Kidney (tissue), 13 donors: ENCODE measurements at regions not wholly inside any gene's neighbourhood (a gene's known extent, or its start where the extent isn't known, plus 50 kb on each side); places are given as distances from the start of the nearest gene placed in this dataset.
A peak's percentile ranks its signal among the peaks of the same experiment; 100 is the strongest.

Experiments
- DNase-seq, 5 donors: peaks; one replicate each; pipeline ENCODE4 v3.0.0-alpha.2; 2013 to 2020
- FAIRE-seq: peaks from 2 replicates; lab custom pipeline; 2012; peaks lifted over from hg19 to GRCh38; lab: Jason Lieb, UNC
- H3K27ac ChIP-seq, 2 donors: one replicate each; pipeline ENCODE4 v1.7.0; 2013; ENCODE audit warnings: low read depth in 2 of 2, low read length in 2 of 2, inconsistent platforms in 1 of 2
- H3K27me3 ChIP-seq: one replicate; pipeline ENCODE4 v1.7.1; 2013; ENCODE audit warnings: low read length, inconsistent platforms; ENCODE audit not compliant: control insufficient read depth, insufficient read depth
- H3K36me3 ChIP-seq, 3 donors: one replicate each; pipeline versions ENCODE4 v1.7.0 to v1.7.1; 2013; ENCODE audit warnings: low read length in 3 of 3, control low read depth in 1 of 3, inconsistent platforms in 1 of 3; ENCODE audit not compliant: insufficient read depth in 3 of 3, control insufficient read depth in 2 of 3
- H3K4me1 ChIP-seq, 3 donors: one replicate each; pipeline versions ENCODE4 v1.7.0 to v1.7.1; 2013; ENCODE audit warnings: low read length in 3 of 3, inconsistent platforms in 1 of 3, low read depth in 1 of 3; ENCODE audit not compliant: control insufficient read depth in 2 of 3, insufficient read depth in 2 of 3
- H3K4me3 ChIP-seq, 3 donors: one replicate each; pipeline versions ENCODE4 v1.7.0 to v1.8.1; 2013; ENCODE audit warnings: low read length in 3 of 3, control low read depth in 1 of 3, inconsistent platforms in 1 of 3
- H3K9ac ChIP-seq, 3 donors: one replicate each; pipeline versions ENCODE4 v1.7.0 to v1.7.1; 2013; ENCODE audit warnings: low read length in 3 of 3, control low read depth in 1 of 3, inconsistent platforms in 1 of 3
- H3K9me3 ChIP-seq, 3 donors: one replicate each; pipeline versions ENCODE4 v1.7.0 to v1.7.1; 2013; ENCODE audit warnings: low read length in 3 of 3, control low read depth in 1 of 3, inconsistent platforms in 1 of 3; ENCODE audit not compliant: control insufficient read depth in 2 of 3, insufficient read depth in 1 of 3
- intact Hi-C: fragments of 100-400 bp; cut with DNase I; formaldehyde crosslinking; loops from one replicate; pipeline ENCODE4 v1.11.1; 2022
- TF ChIP-seq, protein P1 (sequence below): IDR thresholded peaks from 3 replicates; pipeline ENCODE4 v1.5.1; 2012; ENCODE audit warnings: mild to moderate bottlenecking, moderate library complexity, borderline replicate concordance; ENCODE audit not compliant: insufficient read depth; ENCODE audit errors: extremely low read depth
- donor health status: control.
- donor health status: control.
- donor health status: control.
- donor health status: control.
- donor health status: control.
- donor health status: DM: yes; HTN: yes; CAD: no.
- donor health status: Normal renal cell carcinoma (clear cell type).

GRCh38 chr4:138941037-138941436, 74.5 kb upstream of the NOCT start:
- no peak for FAIRE-seq
- H3K4me1 ChIP-seq, result no peaks in the 10 kb centered on the region
- no peaks in the 10 kb centered on the region for H3K36me3 ChIP-seq
- H3K4me3 ChIP-seq, result no peak overlapping the region
- no peaks in the 10 kb centered on the region for H3K27me3 ChIP-seq
- H3K27ac ChIP-seq, result no peak overlapping the region
- TF ChIP-seq, protein P1, sequence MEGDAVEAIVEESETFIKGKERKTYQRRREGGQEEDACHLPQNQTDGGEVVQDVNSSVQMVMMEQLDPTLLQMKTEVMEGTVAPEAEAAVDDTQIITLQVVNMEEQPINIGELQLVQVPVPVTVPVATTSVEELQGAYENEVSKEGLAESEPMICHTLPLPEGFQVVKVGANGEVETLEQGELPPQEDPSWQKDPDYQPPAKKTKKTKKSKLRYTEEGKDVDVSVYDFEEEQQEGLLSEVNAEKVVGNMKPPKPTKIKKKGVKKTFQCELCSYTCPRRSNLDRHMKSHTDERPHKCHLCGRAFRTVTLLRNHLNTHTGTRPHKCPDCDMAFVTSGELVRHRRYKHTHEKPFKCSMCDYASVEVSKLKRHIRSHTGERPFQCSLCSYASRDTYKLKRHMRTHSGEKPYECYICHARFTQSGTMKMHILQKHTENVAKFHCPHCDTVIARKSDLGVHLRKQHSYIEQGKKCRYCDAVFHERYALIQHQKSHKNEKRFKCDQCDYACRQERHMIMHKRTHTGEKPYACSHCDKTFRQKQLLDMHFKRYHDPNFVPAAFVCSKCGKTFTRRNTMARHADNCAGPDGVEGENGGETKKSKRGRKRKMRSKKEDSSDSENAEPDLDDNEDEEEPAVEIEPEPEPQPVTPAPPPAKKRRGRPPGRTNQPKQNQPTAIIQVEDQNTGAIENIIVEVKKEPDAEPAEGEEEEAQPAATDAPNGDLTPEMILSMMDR, result no peak
- intact Hi-C loops, result no loop called here
- H3K9ac ChIP-seq, result no peak overlapping the region
- DNase-seq, result no peak
- H3K9me3 ChIP-seq, result no peaks in the 10 kb centered on the region

DNA sequence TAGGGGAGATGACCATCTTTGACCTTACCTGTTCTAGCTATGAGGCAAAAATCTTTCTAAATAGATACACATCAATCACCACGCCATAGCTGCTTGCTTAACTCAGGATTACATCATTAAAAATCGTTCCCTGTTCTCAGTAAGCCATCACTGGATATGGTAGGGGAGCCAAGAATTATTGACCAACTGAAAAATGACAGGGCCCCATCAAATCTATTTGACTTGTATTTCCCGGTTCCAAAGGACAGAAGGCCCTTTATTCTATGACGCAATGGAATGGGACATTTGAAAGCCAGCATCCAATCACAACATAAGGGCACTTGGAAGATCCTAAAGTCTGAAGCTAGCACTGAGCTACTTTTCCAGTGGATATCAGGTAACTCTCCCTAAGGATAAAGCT, 75.6 kb upstream of the NOCT start:
- Histone ChIP-seq H3K4me3 (no peak overlapping the region), H3K36me3 (no peaks in the 10 kb centered on the region), H3K27me3 (no peaks in the 10 kb centered on the region), H3K9ac (no peak overlapping the region), H3K4me1 (no peaks in the 10 kb centered on the region), H3K9me3 (no peaks in the 10 kb centered on the region), H3K27ac (no peak overlapping the region)
- intact Hi-C loops, result no loop called here
- no peak for DNase-seq
- no peak for FAIRE-seq
- TF ChIP-seq, protein P1, result no peak

GRCh38 chr4:138938366-138938690, 77.3 kb upstream of the NOCT start:
- H3K9ac ChIP-seq, result no peak overlapping the region
- peak overlapping the region in 2 of 3 donors; percentile 7 to 10 for H3K4me3 ChIP-seq
- H3K4me1 ChIP-seq, result no peaks in the 10 kb centered on the region
- FAIRE-seq, result peak; percentile 67
- DNase-seq, result peak in 2 of 5 donors; percentile 71 to 73
- H3K36me3 ChIP-seq, result no peaks in the 10 kb centered on the region
- intact Hi-C loops, result no loop called here
- H3K27me3 ChIP-seq, result no peaks in the 10 kb centered on the region
- TF ChIP-seq, protein P1, result peak; percentile 50
- no peak overlapping the region for H3K27ac ChIP-seq
- H3K9me3 ChIP-seq, result no peaks in the 10 kb centered on the region

- TF ChIP-seq, protein P1, result no peak
- no peaks in the 10 kb centered on the region for H3K27me3 ChIP-seq
- intact Hi-C loops, result no loop called here
- DNase-seq, result peak in 2 of 5 donors; percentile 37 to 38
- H3K9ac ChIP-seq, result no peak overlapping the region
- H3K4me1 ChIP-seq, result no peaks in the 10 kb centered on the region
- H3K9me3 ChIP-seq, result no peaks in the 10 kb centered on the region
- no peak overlapping the region for H3K4me3 ChIP-seq
- no peak overlapping the region for H3K27ac ChIP-seq
- H3K36me3 ChIP-seq, result no peaks in the 10 kb centered on the region
- no peak for FAIRE-seq
Measured at GRCh38 chr4:138935135-138935807, 80.3 kb upstream of the NOCT start.
